Effector CD4-positive, alpha-beta T cell (primary cell): ENCODE measurements at regions not wholly inside any gene's neighbourhood (a gene's known extent, or its start where the extent isn't known, plus 50 kb on each side); places are given as distances from the start of the nearest gene placed in this dataset.
"Not testable (repeated sequence)": the region's sequence is repeated elsewhere in the genome, so short reads cannot be mapped to it uniquely, and the experiment has no call there.

Source experiments
- DNase-seq: peaks from one replicate; pipeline ENCODE4 v3.0.0-alpha.2; 2020

DNA sequence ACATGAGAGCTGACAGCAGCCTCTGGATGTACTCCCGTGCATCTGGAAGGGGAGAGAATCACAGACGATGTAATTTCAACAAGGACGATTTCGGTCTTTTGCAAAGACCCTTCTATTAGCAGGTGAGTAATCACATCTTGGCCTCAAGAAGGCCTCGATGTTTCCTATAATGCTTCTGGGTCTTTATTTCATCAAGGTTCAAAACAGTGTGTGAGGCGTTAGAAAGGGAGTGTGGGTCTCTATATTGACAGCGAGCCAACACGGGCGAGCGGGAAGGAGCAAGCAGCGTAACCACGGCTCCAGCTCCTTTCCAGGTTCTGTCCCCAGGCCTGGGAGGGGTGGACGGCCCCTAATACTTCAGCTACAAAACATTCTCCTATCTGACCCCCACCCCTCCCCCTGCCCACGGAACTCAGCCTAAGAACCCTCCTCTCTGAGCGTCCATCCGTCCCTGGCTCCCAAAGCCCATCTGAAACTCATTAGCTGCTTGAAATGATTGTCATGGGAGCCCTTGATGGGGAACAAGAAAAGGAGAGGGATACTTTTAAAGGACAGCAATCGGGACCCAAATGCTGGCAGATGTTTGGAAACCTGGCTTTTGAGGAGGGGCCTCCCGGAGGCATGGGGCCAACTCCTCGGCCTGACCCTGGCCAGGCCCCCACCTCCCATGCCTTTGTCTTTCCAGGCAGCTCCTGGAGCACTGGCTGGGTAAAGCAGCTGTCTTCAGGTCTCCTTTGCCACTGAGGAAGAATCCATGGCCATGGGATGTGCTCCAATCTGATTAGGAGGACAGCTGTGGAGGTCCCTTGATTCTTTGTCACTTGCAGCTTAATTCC, 250.8 kb downstream of the FOXD2 start:
- DNase-seq: no peak

DNA sequence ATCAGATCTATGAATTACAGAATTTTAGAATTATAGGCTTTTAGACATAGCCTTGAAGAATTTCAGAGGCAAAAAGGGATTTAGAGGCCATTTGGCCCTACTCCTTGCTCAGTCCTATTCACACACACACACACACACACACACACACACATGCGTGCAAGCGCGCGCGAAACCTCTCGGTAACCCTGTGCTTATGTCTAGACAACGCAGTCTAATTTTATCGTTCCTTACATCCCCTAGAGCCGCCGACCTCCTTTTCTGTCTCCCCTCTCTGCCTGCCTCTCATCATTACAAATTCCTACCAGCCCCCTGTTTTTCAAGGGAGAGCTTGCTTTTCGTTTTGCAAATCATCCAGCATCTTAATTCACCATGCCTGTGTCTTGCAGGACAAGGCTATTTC, 252.1 kb downstream of the FOXD2 start:
- no peak for DNase-seq

DNA sequence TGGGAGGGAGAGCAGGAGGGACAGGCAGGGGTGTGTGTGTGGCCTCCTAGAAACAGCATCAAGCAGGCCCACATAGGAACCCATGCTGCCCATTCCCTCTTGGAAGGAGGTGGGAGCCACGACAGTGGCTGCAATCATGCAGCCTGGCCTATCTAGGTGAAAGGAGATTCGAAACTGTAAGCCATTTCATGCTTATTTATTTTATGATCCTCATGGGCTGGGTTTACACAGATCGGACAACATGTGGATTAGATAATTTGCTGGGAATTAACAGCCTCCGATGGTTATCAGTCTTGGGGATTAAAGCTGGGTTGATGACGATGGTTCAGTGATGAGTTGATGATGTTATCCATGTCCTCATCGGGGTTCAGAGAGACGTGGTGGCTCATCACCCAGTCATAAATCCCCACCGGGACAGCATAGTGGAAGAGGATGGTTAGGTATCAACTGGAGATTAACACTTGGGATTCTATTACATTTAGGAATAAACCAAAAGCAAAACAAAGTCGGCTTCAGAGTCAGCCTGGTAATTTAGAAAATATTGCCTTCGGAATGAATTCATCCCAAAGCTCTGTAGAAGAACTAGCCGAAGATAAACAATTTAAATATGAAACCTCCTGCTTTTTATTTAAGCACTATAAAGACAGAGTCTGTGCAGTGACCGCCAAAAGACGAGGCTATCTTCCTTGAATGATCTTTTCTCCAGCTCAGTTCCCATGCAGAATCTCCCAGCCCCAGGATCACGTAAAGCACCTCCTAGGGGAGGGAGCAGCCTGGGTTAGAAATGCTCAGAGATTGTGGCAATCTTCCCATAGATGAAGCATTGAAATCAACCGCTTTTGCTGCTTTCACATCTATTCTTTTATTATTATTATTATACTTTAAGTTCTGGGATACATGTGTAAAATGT, 252.8 kb downstream of the FOXD2 start:
- no peak for DNase-seq

DNA sequence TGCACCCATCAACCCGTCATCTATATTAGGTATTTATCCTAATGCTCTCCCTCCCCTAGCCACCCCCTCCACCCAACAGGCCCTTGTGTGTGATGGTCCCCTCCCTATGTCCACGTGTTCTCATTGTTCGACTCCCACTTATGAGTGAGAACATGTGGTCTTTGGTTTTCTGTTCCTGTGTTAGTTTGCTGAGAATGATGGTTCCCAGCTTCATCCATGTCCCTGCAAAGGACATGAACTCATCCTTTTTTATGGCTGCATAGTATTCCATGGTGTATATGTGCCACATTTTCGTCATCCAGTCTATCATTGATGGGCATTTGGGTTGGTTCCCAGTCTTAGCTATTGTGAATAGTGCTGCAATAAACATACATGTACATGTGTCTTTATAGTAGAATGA, 253.4 kb downstream of the FOXD2 start:
- not testable (repeated sequence) for DNase-seq

DNA sequence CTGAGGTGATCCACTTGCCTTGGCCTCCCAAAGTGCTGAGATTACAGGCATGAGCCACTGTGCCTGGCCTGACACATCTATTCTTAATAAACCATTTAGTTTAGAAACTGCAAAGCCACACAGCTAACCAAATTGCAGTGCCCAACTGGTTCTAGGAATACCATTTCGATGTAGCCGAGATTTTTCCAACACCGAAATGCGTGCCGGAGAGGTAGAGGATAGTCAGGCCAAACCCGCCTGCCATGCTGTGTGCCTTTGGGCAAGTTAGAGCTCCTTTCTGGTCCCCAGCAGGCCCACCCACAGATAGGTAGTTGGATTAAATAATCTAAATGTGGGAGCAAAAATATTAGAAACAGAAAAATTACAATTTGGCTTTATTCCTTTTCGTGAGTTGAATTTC, 254.4 kb downstream of the FOXD2 start:
- no peak for DNase-seq

DNA sequence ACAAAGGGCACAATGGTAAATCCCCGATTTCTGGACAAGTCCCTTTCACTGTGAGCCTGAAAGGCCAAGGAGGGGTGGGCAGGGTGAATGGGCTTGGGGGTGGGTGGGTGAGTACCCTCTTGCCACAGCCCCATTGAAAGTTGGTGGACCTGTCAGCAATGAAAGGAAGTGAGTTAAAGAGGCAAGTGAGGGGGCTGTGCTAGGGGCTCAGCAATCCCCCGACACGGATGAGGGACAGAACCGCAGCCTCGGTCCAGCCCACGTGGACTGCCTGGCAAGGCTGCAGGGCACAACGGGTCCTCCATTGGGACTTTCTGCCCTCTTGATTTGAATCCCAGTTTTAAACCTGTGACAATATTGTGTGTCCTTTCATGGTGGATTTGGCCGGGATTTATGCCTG, 255.3 kb downstream of the FOXD2 start:
- DNase-seq: no peak

DNA sequence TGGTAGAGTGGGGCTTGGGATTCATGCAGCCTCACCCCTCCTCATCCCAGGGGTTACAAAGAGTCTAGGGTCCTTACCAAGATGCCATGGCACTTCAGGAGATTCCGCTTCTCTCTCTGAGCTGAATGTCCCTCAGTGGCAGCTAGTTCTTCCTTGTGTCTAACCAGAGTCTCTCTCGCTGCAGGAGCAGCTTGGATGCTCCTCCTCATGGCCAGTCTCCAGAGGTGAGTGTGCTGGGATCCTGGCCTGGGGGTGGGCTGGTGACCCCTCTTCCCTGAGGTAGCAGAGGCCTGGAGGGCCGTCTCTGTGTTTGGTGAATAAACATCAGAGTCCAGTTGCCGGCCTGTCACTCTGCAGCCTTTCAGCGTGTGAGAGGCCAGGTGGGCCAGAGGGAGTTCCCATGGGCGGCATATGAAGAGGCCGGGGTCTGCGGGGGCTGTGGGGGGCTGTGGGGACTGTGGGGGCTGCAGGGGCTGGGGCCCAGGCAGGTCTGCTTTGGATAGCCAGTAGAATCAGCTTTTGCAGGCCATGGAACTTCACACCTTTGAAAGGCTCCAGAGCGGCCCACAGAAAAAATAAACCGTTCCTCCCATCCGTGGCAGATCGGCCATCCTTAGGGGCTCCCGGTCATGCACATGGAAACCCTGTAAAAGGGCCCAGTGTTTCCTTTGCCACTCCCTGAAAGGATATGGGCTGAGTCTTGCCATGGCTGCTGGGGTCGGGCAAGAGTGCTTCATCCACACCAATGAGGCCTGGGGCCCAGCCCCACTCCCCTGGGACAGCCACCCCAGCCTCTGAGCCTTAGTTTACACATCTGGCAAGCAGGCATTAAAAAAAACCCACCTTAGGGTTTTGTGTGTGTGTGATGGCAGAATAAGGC, 256.4 kb downstream of the FOXD2 start:
- DNase-seq: no peak

DNA sequence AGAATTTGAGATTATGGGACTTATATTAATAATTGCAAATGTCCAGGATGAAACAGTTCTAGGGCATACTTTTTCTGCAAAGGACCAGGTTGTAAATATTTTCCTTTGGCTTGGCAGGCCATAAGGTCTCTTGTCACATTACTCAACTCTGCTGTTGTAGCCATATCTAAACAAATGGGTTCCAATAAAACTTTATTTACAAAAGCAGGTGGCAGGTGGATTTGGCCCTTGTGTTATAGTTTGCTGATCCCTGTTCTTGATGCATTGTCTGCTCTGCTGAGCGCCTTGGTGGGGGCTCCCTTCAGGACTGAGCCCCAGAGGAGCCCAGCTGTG, 258.5 kb downstream of the FOXD2 start:
- DNase-seq: no peak

DNA sequence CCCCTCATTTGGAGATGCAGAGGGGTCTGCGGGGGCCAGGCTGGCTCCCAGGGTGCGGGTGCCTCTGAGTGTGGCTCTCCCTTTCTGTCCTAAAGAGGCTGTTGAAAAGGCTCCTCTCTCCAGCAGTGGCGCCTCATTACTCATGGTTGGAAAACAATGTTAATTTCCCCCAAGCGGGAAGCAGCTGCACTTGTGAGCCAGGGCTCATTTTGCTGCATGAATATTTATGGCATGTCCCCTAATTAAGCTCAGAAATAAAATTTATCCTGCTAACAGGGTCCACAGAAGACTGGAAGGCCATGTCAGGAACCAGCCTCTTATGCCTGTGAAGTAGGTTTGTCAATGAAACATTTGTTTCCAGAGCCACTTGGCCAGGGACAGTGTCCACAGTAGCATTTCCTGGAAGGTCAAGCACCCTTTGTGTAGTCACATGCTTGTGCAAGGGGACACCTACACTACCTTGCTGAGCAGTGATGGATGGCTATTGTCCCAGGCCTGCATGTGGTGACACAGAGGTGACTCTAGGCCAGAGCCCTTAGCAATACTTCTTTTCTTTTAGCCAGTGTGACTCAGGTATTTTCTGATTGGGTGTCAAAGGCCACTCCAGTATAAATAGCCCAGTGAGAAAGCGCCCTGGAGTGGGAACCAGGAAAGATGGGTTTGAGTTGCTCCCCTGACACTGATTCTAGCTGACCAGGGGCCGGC, 259.0 kb downstream of the FOXD2 start:
- no peak for DNase-seq

DNA sequence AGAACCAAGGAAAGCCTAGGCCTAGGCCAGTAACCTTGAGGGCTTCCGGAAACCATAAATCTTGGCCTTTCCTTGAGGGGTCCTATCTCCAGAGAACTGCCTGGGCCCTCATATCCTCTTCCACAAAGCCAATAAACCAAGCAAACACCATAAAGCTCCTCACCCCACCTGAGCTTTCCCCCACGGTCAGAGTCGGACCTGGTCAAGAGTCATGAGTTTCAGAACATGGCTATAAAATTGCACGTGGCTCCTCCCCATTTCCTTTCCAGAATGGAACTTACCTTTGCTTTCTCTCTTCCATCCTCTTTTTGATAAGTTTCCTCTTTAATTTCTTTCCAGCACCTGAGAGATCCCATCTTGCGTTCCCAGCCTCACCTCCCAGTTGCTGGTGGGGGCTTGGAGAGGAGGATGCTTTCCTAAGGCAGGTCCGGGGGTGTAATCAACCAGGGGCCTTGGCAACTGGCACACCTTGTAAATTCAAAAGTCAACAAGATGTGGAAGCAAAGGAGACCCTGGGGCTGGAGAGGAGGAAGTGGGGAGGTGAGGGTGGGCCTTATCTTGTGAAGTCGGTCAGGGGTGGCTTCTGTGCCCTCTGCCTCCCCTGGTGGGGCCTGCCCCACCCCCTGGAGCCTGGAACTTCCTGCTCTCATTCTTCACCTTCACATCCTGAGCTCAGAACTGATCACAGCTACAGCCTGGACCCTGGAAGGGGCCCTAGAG, 259.9 kb downstream of the FOXD2 start:
- DNase-seq: no peak

DNA sequence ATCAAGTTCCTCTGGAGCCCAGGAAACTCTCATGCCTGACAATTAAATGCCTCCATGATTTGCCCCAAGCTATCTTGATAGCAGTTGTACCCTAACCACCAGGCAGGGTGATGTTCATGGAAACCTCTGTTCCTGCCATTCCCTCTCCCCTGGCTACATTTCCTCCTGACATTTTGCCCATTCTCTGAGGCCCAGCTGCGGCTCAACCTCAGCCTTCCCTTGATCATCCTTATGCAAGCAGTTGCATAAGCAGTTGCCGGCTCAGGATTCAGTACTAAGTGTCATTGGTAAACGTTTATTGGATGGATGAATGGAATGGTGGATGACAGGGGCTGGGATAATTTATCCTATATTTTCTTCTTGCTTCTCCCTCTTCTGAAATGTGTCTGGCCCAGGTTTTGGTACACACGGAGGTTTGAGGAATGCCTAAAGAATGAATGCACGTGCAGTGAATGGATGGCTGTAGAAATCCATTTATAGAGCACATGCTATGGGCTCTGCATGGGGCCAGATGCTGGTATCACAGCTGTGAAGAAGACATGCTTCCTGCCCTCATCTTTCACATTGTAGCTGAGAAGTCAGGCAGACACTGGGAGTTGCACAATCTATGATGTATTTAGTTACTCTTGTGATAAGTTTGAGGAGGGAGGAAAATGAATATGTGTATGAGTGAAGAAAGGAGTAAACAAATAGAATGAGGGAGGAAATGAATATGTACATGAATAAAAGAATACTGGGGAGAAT, 261.8 kb downstream of the FOXD2 start:
- no peak for DNase-seq

DNA sequence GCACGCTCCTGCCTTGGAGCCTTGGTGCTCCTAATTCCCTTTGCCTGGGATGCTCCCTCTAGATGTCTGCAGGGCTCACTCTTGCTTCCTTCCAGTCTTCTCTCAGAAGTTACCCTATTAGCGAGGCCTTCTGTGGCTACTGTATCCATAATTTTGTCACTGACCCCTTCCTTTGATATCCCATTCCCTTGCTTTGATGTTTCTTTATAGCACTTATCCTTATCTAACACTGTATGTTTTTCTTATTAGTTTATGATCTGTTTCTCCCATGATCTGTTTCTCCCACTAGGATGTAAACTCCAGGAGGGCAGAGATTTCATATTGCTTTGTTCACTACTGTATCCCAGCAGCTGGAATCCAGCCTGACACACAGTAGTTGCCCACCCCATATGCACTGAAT, 263.4 kb downstream of the FOXD2 start:
- DNase-seq: no peak

DNA sequence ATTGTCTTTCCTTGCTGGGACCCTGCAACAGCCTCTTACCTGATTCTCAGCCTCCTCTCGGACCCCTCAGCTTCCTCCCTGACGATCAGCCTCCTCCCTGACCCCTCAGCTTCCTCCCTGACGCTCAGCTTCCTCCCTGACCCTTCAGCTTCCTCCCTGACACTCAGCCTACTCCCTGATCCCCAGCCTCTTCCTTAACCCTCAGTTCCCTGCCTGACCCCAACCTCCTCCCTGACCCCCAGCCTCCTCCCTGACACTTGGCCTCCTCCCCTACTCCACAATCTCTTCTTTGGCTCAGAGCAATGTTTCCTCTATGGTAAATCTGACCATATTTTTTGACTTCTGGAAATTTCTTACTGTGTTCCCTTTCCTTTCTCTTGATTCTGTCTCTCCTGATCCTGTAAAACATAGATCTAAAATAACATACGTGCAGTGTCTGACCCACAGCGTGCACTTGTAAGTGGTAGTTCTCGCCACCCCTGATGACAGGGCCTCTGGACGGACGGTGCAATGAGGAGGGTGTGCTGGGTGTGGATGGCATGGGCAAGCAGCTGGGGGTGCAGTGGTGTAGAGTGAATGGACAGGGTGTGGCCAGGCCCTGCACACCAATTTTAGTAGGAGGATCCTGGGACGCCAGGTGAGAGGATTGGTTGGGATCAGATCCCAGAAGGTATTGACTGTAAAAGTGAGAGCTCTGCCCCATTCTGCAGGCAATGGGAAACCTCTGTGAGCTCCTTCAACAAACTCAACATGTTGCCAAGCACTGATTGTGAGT, 264.1 kb downstream of the FOXD2 start:
- DNase-seq: no peak

DNA sequence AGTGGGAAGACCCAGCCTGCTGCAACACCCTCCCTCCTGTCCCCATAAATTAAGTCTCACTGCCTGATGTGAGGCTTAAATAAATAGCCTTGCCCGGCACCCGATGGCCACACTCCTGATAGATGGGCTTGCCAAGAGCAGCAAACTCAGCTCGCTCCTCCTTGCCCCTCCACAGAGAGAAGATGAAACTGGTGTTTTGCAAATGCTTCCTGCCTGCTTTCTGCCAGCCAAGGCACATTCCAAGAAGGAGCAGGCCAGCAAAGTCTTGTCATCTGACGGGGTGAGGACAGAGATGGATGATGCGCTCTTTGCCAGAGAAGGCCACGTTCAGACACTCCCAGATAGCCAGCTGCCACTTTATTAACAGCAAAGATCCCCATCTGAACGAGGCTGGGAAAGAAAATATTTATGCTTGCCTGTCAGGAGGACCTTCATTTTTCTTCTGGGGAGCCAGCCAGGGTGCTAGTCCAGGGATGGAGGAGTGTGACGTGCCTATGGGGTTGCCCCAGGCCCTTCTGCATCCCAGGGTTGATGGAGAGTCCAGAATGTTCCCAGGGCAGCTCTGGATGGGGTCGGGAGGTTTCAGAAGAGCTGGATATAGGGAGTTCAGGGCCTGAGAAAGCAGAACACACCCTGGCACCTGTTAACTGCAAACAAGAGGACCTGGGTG, 265.4 kb downstream of the FOXD2 start:
- no peak for DNase-seq

DNA sequence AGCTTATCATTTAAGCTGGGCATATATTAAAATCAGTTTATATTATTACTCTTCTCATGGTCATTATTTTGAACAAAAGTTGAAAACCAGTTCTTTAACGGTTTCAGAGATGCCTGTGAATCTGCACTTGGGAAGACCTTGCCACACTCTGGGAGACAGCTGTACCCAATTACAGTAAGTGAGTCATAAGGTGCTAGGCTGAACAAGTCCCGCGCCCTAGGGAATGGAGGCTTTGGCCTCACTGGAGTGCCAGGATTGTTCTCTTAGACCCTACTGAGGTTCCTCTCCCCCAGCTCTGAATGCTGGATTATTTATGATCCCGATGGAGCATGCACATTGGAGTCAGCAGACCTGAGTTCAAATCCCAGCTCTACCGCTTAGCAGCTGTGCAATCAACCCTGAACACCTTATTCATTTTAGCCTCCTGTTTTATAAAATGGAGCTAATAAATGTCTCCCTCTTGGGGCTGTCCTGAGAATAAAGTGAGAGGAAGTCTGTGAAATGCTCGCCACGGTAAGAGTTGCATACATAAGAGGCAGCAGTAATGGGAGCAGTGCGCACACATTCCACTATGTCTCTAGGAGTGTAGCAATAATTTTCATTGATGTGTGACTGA, 266.2 kb downstream of the FOXD2 start:
- no peak for DNase-seq

DNA sequence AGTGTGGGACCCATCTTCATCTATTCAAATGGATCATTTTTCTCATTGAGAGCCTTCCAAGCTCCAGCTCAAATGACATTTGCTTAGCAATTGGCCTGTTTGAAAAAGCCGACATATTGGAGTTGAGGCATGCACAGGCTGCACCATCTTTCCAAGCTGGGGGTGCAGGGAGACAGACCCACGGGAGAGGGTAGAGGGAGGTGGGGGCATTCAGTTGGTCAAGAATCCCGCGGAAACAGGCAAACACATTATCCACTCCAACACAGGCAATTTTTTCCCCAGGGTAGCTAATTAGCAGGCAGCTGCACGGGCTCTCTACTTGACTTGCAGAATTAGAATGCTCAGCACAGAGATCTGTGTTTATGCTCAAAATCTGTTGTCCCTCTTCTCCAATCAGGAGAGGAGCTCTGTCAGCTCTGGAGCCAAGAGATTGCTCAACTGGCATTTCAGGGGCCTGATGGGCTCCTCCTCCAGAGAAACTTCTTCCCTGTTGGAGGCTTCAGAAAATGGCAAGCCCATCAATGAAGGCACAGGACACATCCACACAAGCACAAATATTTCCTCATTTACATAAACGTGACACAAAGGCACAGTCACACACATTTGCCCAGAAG, 267.8 kb downstream of the FOXD2 start:
- no peak for DNase-seq

DNA sequence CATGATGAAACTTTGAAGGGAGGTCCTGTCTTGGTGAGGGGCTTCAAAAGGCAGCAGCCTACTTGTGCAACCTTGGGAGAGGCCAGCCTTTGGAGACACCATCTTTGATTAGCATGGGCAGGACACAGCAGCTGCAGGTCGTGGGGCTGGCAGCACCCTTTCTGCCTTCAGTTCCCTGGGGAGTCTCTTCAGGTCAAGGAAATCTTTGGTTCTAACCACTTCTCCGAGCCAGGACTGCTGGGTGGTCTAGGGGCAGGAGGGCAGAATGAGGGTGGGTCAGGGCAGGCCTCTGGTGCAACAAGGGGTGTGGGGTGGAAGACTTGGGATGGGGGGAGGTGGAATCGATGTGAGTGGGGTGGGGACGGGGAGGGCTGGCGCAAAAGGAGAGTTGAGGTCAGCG, 269.7 kb downstream of the FOXD2 start:
- DNase-seq: no peak

DNA sequence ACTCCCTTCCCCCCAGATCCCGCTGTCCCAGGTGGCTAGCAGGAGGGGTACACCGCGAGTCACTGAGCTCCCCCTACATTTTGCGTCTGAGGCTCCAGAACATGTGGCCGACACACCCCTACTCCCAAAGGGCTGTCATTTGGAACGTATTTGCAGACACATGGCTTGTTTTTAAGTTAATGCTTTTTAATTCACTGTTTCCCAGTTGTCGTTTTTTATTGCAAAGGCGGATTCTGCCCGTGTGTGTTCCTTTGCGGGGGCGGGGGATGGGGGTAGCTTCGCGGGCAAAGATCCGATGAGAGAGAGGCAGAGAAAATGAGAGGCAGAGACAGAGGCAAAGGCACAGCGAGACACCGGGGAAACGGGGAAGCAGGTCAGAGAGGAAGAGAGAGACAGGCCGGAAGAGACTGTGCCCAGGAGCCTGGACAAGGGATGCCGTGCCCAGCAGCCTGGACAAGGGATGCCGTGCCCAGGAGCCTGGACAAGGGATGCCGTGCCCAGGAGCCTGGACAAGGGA, 270.2 kb downstream of the FOXD2 start:
- no peak for DNase-seq

DNA sequence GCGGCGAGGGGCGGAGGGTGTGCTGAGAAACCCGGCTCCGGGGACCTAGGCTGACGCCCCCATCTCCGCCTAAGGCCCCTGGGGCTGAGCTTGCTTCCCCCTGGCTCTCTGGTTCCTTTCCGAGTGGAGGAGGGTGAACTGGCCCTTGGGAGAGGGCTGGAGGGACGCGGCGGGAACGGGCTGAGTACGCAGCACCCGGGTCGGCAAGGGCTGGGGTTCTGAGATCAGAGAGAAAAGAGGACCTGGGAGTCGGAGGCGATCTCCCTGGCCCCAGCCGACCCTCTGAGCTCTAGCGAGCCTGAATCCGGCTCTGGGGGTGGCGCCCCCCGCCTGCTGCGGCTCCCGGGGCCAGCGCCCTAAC, 270.8 kb downstream of the FOXD2 start:
- DNase-seq: no peak
